HUDEP-2 (cell line): ENCODE measurements at regions not wholly inside any gene's neighbourhood (a gene's known extent, or its start where the extent isn't known, plus 50 kb on each side); places are given as distances from the start of the nearest gene placed in this dataset.
"Not testable (repeated sequence)": the region's sequence is repeated elsewhere in the genome, so short reads cannot be mapped to it uniquely, and the experiment has no call there.

Experiments used
- DNase-seq, 76 experiments: peaks; one replicate each; lab custom pipeline; 2025; ENCODE audit not compliant: unreplicated experiment in 76 of 76; lab: John Stamatoyannopoulos, UW

- DNase-seq: no peak
These were observed 392.5 kb upstream of the GRAMD2B start for GRCh38 chr5:126030698-126031097.

- no peak for DNase-seq
These were observed 391.1 kb upstream of the GRAMD2B start for GRCh38 chr5:126031989-126032716.

GRCh38 chr5:126043688-126044087 is 379.5 kb upstream of the GRAMD2B start:
- no peak for DNase-seq

- DNase-seq: no peak
These were observed 379.0 kb upstream of the GRAMD2B start for GRCh38 chr5:126044111-126044668.

- no peak for DNase-seq
These were observed 378.2 kb upstream of the GRAMD2B start for GRCh38 chr5:126044931-126045565.

GRCh38 chr5:126046318-126046717 is 376.9 kb upstream of the GRAMD2B start:
- DNase-seq: no peak

GRCh38 chr5:126046846-126047571 is 376.2 kb upstream of the GRAMD2B start:
- no peak for DNase-seq

GRCh38 chr5:126052120-126052519 is 371.1 kb upstream of the GRAMD2B start:
- DNase-seq: no peak

GRCh38 chr5:126052791-126053190 is 370.4 kb upstream of the GRAMD2B start:
- no peak for DNase-seq

GRCh38 chr5:126053630-126054029 is 369.6 kb upstream of the GRAMD2B start:
- DNase-seq: no peak

- no peak for DNase-seq
These were observed 368.4 kb upstream of the GRAMD2B start for GRCh38 chr5:126054577-126055347.

- DNase-seq: no peak
These were observed 367.9 kb upstream of the GRAMD2B start for GRCh38 chr5:126055348-126055729.

- DNase-seq: no peak
These were observed 366.9 kb upstream of the GRAMD2B start for GRCh38 chr5:126056352-126056751.

GRCh38 chr5:126056851-126057622 is 366.2 kb upstream of the GRAMD2B start:
- DNase-seq: no peak

- DNase-seq: not testable (repeated sequence)
These were observed 364.8 kb upstream of the GRAMD2B start for GRCh38 chr5:126058392-126058791.

GRCh38 chr5:126062398-126063221 is 360.6 kb upstream of the GRAMD2B start:
- no peak for DNase-seq

GRCh38 chr5:126065061-126065460 is 358.1 kb upstream of the GRAMD2B start:
- no peak for DNase-seq

- DNase-seq: no peak
These were observed 356.4 kb upstream of the GRAMD2B start for GRCh38 chr5:126066836-126067235.

- DNase-seq: no peak
These were observed 355.8 kb upstream of the GRAMD2B start for GRCh38 chr5:126067404-126067803.
